ENCODE measurements at regions not wholly inside any gene's neighbourhood (a gene's known extent, or its start where the extent isn't known, plus 50 kb on each side); places are given as distances from the start of the nearest gene placed in this dataset.

DNA sequence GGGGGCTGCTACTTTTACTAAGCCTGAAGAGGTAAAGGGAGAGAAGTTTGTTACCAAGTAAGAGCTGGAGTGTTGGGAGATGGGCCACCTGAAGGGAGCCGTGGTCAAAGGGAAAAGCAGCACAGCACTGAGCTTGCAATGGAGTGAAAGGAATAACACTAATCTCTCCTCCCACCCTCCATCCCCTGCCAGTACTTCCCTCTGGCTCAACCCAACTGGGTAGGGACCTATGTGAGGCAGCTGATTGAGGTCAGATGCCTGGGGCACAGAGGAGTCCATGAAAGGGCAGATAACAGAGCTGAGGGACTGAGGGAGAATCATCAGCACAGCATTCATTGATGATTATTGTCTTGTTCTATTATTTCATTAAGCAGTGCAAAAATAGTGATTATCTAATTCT is 212.4 kb upstream of the TBC1D5 start:
- Mint-ChIP-seq H3K9me3 (ENCODE audit: insufficient read depth) (peaks cover 14% of the 10 kb centered on the region), H3K27ac (no peak overlapping the region), H3K4me1 (no peaks in the 10 kb centered on the region), H3K27me3 (peaks cover 2% of the 10 kb centered on the region), H3K4me3 (no peak overlapping the region)
- Histone ChIP-seq H4K20me1 (ENCODE audit: control insufficient read depth, insufficient read depth, low read length, poor library complexity, severe bottlenecking) (no peaks in the 10 kb centered on the region), H3K4me3 (ENCODE audit: control extremely low read depth in 1 of 5, extremely low read depth in 1 of 5, insufficient read depth in 1 of 5, low read depth in 2 of 5, low read length in 4 of 5) (no peak overlapping the region), H3K79me2 (ENCODE audit: control insufficient read depth, insufficient read depth, low read length) (no peaks in the 10 kb centered on the region), H3K9ac (ENCODE audit: low read length) (no peak overlapping the region), H3K36me3 (replicated peaks in 1 of 2; ENCODE audit: control extremely low read depth in 1 of 2, control insufficient read depth in 1 of 2, extremely low read depth in 1 of 2, insufficient read depth in 2 of 2, low read length in 1 of 2) (no peaks in the 10 kb centered on the region), H3K27ac (ENCODE audit: low read length in 2 of 2) (no peak overlapping the region), H3K27me3 (replicated peaks in 1 of 4; ENCODE audit: control extremely low read depth in 1 of 4, control insufficient read depth in 3 of 4, insufficient read depth in 4 of 4, low read length in 3 of 4) (no peaks in the 10 kb centered on the region), H3K9me3 (ENCODE audit: control extremely low read depth in 1 of 3, control insufficient read depth in 2 of 3, insufficient read depth in 1 of 3, low read length in 2 of 3) (peaks cover 4 to 11% (median 9%) of the 10 kb centered on the region in 3 donors), H3K4me1 (ENCODE audit: control insufficient read depth in 2 of 2, insufficient read depth in 2 of 2, low read length in 2 of 2) (no peaks in the 10 kb centered on the region), H3K4me2 (replicated peaks; ENCODE audit: low read depth, low read length, poor library complexity, severe bottlenecking) (no peak overlapping the region), H2AFZ (ENCODE audit: insufficient read depth, low read depth, low read length, poor library complexity, severe bottlenecking) (no peak overlapping the region)
- ATAC-seq (ENCODE audit: low read depth) (no peak), DNase-seq (no peak)
- ChIA-PET CTCF (no interaction called here), POLR2A (no interaction called here)
- WGBS (ENCODE audit: insufficient coverage) = no CpG with 5 or more reads among the region's 1 CpG
- intact Hi-C loops (cut with micrococcal nuclease) = no loop called here
- TF ChIP-seq, protein P1, sequence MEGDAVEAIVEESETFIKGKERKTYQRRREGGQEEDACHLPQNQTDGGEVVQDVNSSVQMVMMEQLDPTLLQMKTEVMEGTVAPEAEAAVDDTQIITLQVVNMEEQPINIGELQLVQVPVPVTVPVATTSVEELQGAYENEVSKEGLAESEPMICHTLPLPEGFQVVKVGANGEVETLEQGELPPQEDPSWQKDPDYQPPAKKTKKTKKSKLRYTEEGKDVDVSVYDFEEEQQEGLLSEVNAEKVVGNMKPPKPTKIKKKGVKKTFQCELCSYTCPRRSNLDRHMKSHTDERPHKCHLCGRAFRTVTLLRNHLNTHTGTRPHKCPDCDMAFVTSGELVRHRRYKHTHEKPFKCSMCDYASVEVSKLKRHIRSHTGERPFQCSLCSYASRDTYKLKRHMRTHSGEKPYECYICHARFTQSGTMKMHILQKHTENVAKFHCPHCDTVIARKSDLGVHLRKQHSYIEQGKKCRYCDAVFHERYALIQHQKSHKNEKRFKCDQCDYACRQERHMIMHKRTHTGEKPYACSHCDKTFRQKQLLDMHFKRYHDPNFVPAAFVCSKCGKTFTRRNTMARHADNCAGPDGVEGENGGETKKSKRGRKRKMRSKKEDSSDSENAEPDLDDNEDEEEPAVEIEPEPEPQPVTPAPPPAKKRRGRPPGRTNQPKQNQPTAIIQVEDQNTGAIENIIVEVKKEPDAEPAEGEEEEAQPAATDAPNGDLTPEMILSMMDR (IDR thresholded peaks at IDR 0.05) = no peak
- TF ChIP-seq EZH2 (IDR thresholded peaks at IDR 0.05; ENCODE audit: borderline replicate concordance, insufficient read depth, low read depth, low read length, poor library complexity, severe bottlenecking) = no peak

DNA sequence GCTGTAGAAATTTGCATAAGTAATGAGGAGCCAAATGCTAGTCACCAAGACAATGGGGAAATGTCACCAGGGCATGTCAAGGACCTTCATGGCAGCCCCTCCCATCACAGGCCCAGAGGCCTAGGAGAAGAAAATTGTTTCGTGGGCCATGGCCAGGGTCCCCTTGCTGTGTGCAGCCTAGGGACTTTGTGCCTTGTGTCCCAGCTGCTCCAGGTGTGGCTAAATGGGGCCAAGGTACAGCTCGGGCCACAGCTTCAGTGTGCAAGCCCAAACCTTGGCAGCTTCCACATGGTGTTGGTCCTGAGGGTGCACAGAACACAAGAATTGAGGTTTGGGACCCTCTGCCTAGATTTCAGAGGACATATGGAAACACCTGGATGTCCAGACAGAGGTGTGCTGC is 208.8 kb upstream of the TBC1D5 start:
- Histone ChIP-seq H3K4me3 (ENCODE audit: control extremely low read depth in 1 of 5, extremely low read depth in 1 of 5, insufficient read depth in 1 of 5, low read depth in 2 of 5, low read length in 4 of 5) (no peak overlapping the region), H4K20me1 (ENCODE audit: control insufficient read depth, insufficient read depth, low read length, poor library complexity, severe bottlenecking) (no peaks in the 10 kb centered on the region), H2AFZ (ENCODE audit: insufficient read depth, low read depth, low read length, poor library complexity, severe bottlenecking) (no peak overlapping the region), H3K9me3 (ENCODE audit: control extremely low read depth in 1 of 3, control insufficient read depth in 2 of 3, insufficient read depth in 1 of 3, low read length in 2 of 3) (peaks cover 4 to 11% (median 9%) of the 10 kb centered on the region in 3 donors), H3K4me1 (ENCODE audit: control insufficient read depth in 2 of 2, insufficient read depth in 2 of 2, low read length in 2 of 2) (peaks cover 0 to 2% of the 10 kb centered on the region in 2 donors), H3K79me2 (ENCODE audit: control insufficient read depth, insufficient read depth, low read length) (no peaks in the 10 kb centered on the region), H3K27me3 (replicated peaks in 1 of 4; ENCODE audit: control extremely low read depth in 1 of 4, control insufficient read depth in 3 of 4, insufficient read depth in 4 of 4, low read length in 3 of 4) (peaks cover 0 to 4% (median 1%) of the 10 kb centered on the region in 4 experiments), H3K9ac (ENCODE audit: low read length) (no peak overlapping the region), H3K27ac (ENCODE audit: low read length in 2 of 2) (no peak overlapping the region), H3K4me2 (replicated peaks; ENCODE audit: low read depth, low read length, poor library complexity, severe bottlenecking) (no peak overlapping the region), H3K36me3 (replicated peaks in 1 of 2; ENCODE audit: control extremely low read depth in 1 of 2, control insufficient read depth in 1 of 2, extremely low read depth in 1 of 2, insufficient read depth in 2 of 2, low read length in 1 of 2) (no peaks in the 10 kb centered on the region)
- CTCF ChIA-PET = no interaction called here
- no peak for ATAC-seq (ENCODE audit: low read depth)
- Mint-ChIP-seq H3K27me3 (peaks cover 13% of the 10 kb centered on the region), H3K27ac (no peak overlapping the region), H3K4me3 (no peak overlapping the region), H3K9me3 (ENCODE audit: insufficient read depth) (peaks cover 18% of the 10 kb centered on the region), H3K4me1 (peaks cover 8% of the 10 kb centered on the region)
- WGBS (ENCODE audit: insufficient coverage) = 85% methylated on average over 2 of the region's 2 CpGs
- POLR2A ChIA-PET = no interaction called here
- no peak for TF ChIP-seq EZH2 (IDR thresholded peaks at IDR 0.05; ENCODE audit: borderline replicate concordance, insufficient read depth, low read depth, low read length, poor library complexity, severe bottlenecking)
- TF ChIP-seq, protein P1 (IDR thresholded peaks at IDR 0.05) = no peak
- intact Hi-C loops (cut with micrococcal nuclease) = no loop called here
- DNase-seq = no peak

Data from B cell (primary cell).